H9 (cell line): ENCODE measurements at regions not wholly inside any gene's neighbourhood (a gene's known extent, or its start where the extent isn't known, plus 50 kb on each side); places are given as distances from the start of the nearest gene placed in this dataset.

Experiments
- DNase-seq: peaks from one replicate; pipeline ENCODE4 v3.0.0-alpha.2; 2017
- H2AFZ ChIP-seq: one replicate; pipeline ENCODE4 v1.6.1; 2013; ENCODE audit warnings: mild to moderate bottlenecking, low read length, control low read depth, moderate library complexity
- H2AK5ac ChIP-seq: 2 replicates; pipeline ENCODE4 v1.6.1; 2013; ENCODE audit warnings: low read length, control low read depth, mixed read lengths; ENCODE audit not compliant: insufficient read length
- H2BK120ac ChIP-seq: one replicate; pipeline ENCODE4 v1.6.1; 2013; ENCODE audit warnings: low read depth, mild to moderate bottlenecking, low read length, control low read depth, inconsistent platforms; ENCODE audit not compliant: poor library complexity, severe bottlenecking
- H2BK12ac ChIP-seq: 2 replicates; pipeline ENCODE4 v1.6.1; 2013; ENCODE audit warnings: low read length, control low read depth, mixed read lengths, low read depth; ENCODE audit not compliant: insufficient read length
- H2BK15ac ChIP-seq: 2 replicates; pipeline ENCODE4 v1.6.1; 2013; ENCODE audit warnings: low read depth, low read length, control low read depth
- H2BK20ac ChIP-seq: one replicate; pipeline ENCODE4 v1.6.1; 2013; ENCODE audit warnings: low read depth, mild to moderate bottlenecking, low read length, control low read depth, inconsistent platforms; ENCODE audit not compliant: poor library complexity, severe bottlenecking
- H2BK5ac ChIP-seq: 2 replicates; pipeline ENCODE4 v1.6.1; 2013; ENCODE audit warnings: low read length, control low read depth, mixed read lengths; ENCODE audit not compliant: insufficient read length
- H3K14ac ChIP-seq: 2 replicates; pipeline ENCODE4 v1.6.1; 2013; ENCODE audit warnings: low read length, control low read depth; ENCODE audit not compliant: insufficient read depth
- H3K18ac ChIP-seq: 2 replicates; pipeline ENCODE4 v1.6.1; 2013; ENCODE audit warnings: low read depth, mild to moderate bottlenecking, mixed read lengths, low read length, control low read depth; ENCODE audit not compliant: insufficient read length
- H3K23ac ChIP-seq: 2 replicates; pipeline ENCODE4 v1.6.1; 2013; ENCODE audit warnings: low read length, control low read depth, mixed read lengths, low read depth; ENCODE audit not compliant: insufficient read length
- H3K23me2 ChIP-seq: 2 replicates; pipeline ENCODE4 v1.6.1; 2013; ENCODE audit warnings: low read depth, mild to moderate bottlenecking, mixed read lengths, low read length, control low read depth; ENCODE audit not compliant: insufficient read length, poor library complexity, severe bottlenecking
- H3K27ac ChIP-seq: 2 replicates; pipeline ENCODE4 v1.5.1; 2013; ENCODE audit warnings: low read length, control low read depth, mixed read lengths, low read depth; ENCODE audit not compliant: insufficient read length
- H3K27me3 ChIP-seq: 2 replicates; pipeline ENCODE4 v1.6.1; 2013; ENCODE audit warnings: low read length, control low read depth, inconsistent platforms; ENCODE audit not compliant: insufficient read depth
- H3K4ac ChIP-seq: 2 replicates; pipeline ENCODE4 v1.6.1; 2013; ENCODE audit warnings: low read depth, mild to moderate bottlenecking, control low read depth, inconsistent platforms, low read length, moderate library complexity
- H3K4me1 ChIP-seq: 2 replicates; pipeline ENCODE4 v1.6.1; 2013; ENCODE audit warnings: low read length, control low read depth, inconsistent platforms; ENCODE audit not compliant: insufficient read depth
- H3K4me2 ChIP-seq: 2 replicates; pipeline ENCODE4 v1.6.1; 2013; ENCODE audit warnings: low read length, control low read depth, mixed read lengths; ENCODE audit not compliant: insufficient read length, insufficient read depth
- H3K56ac ChIP-seq: 2 replicates; pipeline ENCODE4 v1.6.1; 2013; ENCODE audit warnings: low read depth, mild to moderate bottlenecking, mixed read lengths, low read length, control low read depth; ENCODE audit not compliant: insufficient read length
- H3K79me1 ChIP-seq: 2 replicates; pipeline ENCODE4 v1.6.1; 2013; ENCODE audit warnings: low read depth, mild to moderate bottlenecking, moderate library complexity, low read length, control low read depth, inconsistent platforms; ENCODE audit not compliant: insufficient read depth, poor library complexity, severe bottlenecking
- H3K79me2 ChIP-seq: 2 replicates; pipeline ENCODE4 v1.6.1; 2013; ENCODE audit warnings: low read length, control low read depth, inconsistent platforms; ENCODE audit not compliant: insufficient read depth
- H3K9ac ChIP-seq: 2 replicates; pipeline ENCODE4 v1.6.1; 2013; ENCODE audit warnings: low read length, control low read depth, mixed read lengths; ENCODE audit not compliant: insufficient read length; ENCODE audit errors: extremely low read depth
- H3K9me3 ChIP-seq: one replicate; pipeline ENCODE4 v1.6.1; 2013; ENCODE audit warnings: low read depth, low read length, inconsistent platforms; ENCODE audit not compliant: control insufficient read depth
- H3T11ph ChIP-seq: one replicate; pipeline ENCODE4 v1.6.1; 2013; ENCODE audit warnings: mild to moderate bottlenecking, low read length, control low read depth, inconsistent platforms
- H4K20me1 ChIP-seq: one replicate; pipeline ENCODE4 v1.6.1; 2013; ENCODE audit not compliant: control insufficient read depth, insufficient read length, insufficient read depth
- H4K5ac ChIP-seq: 2 replicates; pipeline ENCODE4 v1.6.1; 2013; ENCODE audit warnings: low read depth, mild to moderate bottlenecking, mixed read lengths, low read length, control low read depth; ENCODE audit not compliant: insufficient read length
- H4K8ac ChIP-seq: replicated peaks from 2 replicates; pipeline ENCODE4 v1.6.1; 2013; ENCODE audit warnings: low read length, control low read depth, mixed read lengths, low read depth; ENCODE audit not compliant: insufficient read length
- H4K91ac ChIP-seq: 2 replicates; pipeline ENCODE4 v1.6.1; 2013; ENCODE audit warnings: low read depth, mild to moderate bottlenecking, moderate library complexity, mixed read lengths, low read length, control low read depth; ENCODE audit not compliant: insufficient read length
- H3K27ac Mint-ChIP-seq, 3 experiments: 2 replicates in 2 of 3; 3 replicates in 1 of 3; pipeline ENCODE4 v1.8.0; 2020 to 2021; ENCODE audit warnings: mixed read lengths in 3 of 3, mild to moderate bottlenecking in 1 of 3, moderate library complexity in 1 of 3
- H3K27me3 Mint-ChIP-seq: 2 replicates; pipeline ENCODE4 v1.8.0; 2021; ENCODE audit warnings: low read depth, mild to moderate bottlenecking, moderate library complexity, mixed read lengths
- H3K36me3 Mint-ChIP-seq, 3 experiments: 2 replicates in 2 of 3; 3 replicates in 1 of 3; pipeline ENCODE4 v1.8.0; 2020 to 2021; ENCODE audit warnings: low read depth in 3 of 3, mixed read lengths in 3 of 3; ENCODE audit not compliant: insufficient read depth in 1 of 3
- H3K4me1 Mint-ChIP-seq, 2 experiments: 2 replicates each; pipeline ENCODE4 v1.8.0; 2020; ENCODE audit warnings: mixed read lengths in 2 of 2
- H3K4me3 Mint-ChIP-seq, 2 experiments: 2 replicates in 1 of 2; 3 replicates in 1 of 2; pipeline ENCODE4 v1.8.0; 2020 to 2021; ENCODE audit warnings: mild to moderate bottlenecking in 2 of 2, mixed read lengths in 2 of 2, moderate library complexity in 1 of 2
- H3K9me3 Mint-ChIP-seq, 2 experiments: 2 replicates in 1 of 2; 3 replicates in 1 of 2; pipeline ENCODE4 v1.8.0; 2020; ENCODE audit warnings: mild to moderate bottlenecking in 2 of 2, mixed read lengths in 2 of 2, moderate library complexity in 1 of 2
- CTCF ChIP-seq: fragments of 200-600 bp; sonication (generic); conservative IDR thresholded peaks from 3 replicates; pipeline ENCODE4 v1.8.0; 2021; ENCODE audit warnings: antibody characterized with exemption, mild to moderate bottlenecking
- WGBS: extraction: QIAGEN DNeasy Blood & Tissue Kit; methylation state at CpG from one replicate; pipeline ENCODE4 v1.1.7; 2013; ENCODE audit warnings: missing lambda C conversion rate, low lambda C conversion rate, mixed read lengths; ENCODE audit not compliant: insufficient read length; ENCODE audit errors: extremely low coverage; 5-methylcytosine and 5-hydroxymethylcytosine counted together

DNA sequence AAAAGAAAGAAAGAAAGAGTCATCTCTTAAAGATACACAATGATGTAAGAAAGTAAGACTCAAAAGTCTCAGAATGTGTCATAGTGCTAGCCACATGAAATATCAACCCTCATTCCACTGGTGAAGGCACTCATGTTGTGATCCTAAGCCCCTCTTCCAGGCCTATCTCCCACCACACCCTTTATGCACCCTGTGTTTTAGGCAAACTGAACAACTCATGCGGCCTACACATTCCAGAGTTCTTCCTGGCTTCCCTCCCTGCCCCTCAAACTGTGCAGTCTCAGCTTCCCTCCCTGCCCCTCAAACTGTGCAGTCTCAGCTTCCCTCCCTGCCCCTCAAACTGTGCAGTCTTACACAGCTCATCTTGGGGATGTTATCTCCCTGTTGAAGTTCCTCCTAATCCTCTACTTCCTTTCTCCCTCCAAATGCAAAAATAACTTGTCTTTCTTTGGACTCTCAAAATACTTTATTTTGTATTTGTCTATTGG lies 69.0 kb upstream of the FNDC3B start:
- Histone ChIP-seq H3K79me1 (no peaks in the 10 kb centered on the region), H3K14ac (no peak overlapping the region), H3K9ac (no peak overlapping the region), H3K23me2 (no peaks in the 10 kb centered on the region), H2BK120ac (no peak overlapping the region), H4K8ac (no peak overlapping the region), H2BK15ac (no peak overlapping the region), H4K20me1 (no peaks in the 10 kb centered on the region), H3K4me1 (peaks cover 3% of the 10 kb centered on the region; the same call in 1 of the 2 replicates), H2BK12ac (no peak overlapping the region), H4K5ac (no peak overlapping the region), H2AFZ (no peak overlapping the region), H3K23ac (no peak overlapping the region), H3K56ac (no peak overlapping the region), H3K4me2 (no peak overlapping the region), H3T11ph (no peak overlapping the region), H3K27ac (no peak overlapping the region), H2BK5ac (no peak overlapping the region), H3K27me3 (no peaks in the 10 kb centered on the region), H2AK5ac (no peak overlapping the region), H3K4ac (no peak overlapping the region), H3K18ac (no peak overlapping the region), H3K9me3 (no peaks in the 10 kb centered on the region), H3K79me2 (no peaks in the 10 kb centered on the region), H2BK20ac (no peak overlapping the region), H4K91ac (no peak overlapping the region)
- TF ChIP-seq CTCF = no peak
- no peak overlapping the region for H3K4me3 Mint-ChIP-seq
- no peaks in the 10 kb centered on the region for H3K36me3 Mint-ChIP-seq
- H3K4me1 Mint-ChIP-seq = peaks cover 0 to 5% of the 10 kb centered on the region in 2 experiments; a peak in 2 of 4 replicates
- H3K27ac Mint-ChIP-seq = peak overlapping the region in 1 of 3 experiments; percentile 21; a peak in 1 of 7 replicates
- WGBS = no CpG with 5 or more reads among the region's 1 CpG
- no peaks in the 10 kb centered on the region; a peak in 1 of 5 replicates for H3K9me3 Mint-ChIP-seq
- no peaks in the 10 kb centered on the region for H3K27me3 Mint-ChIP-seq
- DNase-seq = no peak
